GM21367 (cell line): ENCODE measurements at regions not wholly inside any gene's neighbourhood (a gene's known extent, or its start where the extent isn't known, plus 50 kb on each side); places are given as distances from the start of the nearest gene placed in this dataset.

Source experiments
- ATAC-seq: cut with Tn5 transposase; IDR thresholded peaks from one replicate; pipeline ENCODE4 v1.9.1; 2021; ENCODE audit not compliant: unreplicated experiment

DNA sequence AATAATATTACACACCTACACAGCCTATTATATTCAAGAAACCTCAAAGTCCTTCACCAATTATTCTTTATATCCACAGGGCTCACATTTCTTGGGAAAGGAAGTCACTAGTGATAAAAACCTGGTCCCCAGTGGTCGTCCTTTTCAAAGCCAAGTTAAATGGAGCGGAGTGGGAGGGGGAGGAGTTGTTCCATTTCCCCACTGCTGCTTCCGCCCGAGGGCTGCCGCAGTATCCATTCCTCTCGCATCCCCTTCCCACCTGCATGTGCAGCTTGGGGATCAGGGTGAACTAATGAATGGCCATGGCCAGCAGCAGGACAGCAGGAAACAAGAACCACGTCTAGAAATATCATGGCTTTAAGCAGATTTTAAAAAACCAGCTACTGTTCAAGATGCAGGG lies 76.4 kb upstream of the SEMA6D start:
- no peak for ATAC-seq

DNA sequence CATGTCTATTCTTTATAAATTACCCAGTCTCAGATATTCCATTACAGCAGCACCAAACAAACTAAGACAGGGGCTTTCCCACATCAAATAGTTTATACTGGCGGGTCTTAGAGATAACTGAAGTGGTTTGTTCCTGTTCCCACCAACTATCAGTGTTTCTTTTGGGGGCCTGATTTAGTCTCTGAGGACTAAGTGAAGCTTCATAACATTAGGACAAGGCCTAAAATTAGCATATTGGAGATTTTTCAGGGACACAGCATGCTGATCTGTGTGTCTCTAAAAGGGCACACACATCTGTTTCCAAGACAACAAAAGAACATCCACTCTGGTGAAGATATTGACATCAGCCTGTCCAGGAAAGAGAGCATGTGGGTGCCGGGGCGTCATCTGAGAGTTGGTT lies 72.6 kb upstream of the SEMA6D start:
- ATAC-seq = no peak

DNA sequence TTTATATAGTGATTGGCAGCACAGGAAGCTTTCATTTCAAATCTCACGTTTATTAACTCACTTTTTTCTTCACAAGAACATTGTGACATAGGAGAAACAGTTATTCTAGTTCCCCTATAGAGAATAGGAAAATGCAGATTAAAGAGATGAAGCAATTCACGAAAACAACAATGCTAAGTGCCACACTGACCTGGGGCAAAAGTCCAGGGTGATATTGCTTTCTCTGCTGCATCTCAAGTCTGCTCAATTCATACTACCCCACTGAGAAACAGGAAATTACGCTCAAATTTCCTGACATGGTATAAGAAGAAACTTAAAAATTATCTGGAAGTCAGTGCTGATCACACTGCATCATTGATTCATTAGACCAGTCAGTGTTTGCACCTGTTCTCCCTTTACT lies 66.7 kb upstream of the SEMA6D start:
- ATAC-seq = no peak

DNA sequence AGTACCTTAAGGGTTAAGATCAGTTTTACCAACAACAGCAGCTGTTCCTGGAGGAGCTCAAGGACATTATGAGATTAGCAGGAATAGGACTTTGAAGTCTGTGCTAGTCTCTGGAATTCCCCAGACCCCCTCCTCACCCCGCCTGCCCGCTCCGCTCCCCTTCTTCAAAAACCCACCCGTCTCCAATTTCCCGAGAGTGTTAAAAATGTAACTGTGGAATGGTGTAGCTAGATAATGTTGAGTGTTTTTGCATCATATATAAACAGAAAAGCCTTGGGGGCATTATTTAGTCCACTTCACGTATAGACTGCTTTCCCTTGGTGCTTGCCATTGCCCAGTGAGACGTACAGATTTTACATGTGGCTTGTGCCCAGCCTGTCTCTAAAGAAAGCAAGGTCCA lies 65.0 kb upstream of the SEMA6D start:
- no peak for ATAC-seq

DNA sequence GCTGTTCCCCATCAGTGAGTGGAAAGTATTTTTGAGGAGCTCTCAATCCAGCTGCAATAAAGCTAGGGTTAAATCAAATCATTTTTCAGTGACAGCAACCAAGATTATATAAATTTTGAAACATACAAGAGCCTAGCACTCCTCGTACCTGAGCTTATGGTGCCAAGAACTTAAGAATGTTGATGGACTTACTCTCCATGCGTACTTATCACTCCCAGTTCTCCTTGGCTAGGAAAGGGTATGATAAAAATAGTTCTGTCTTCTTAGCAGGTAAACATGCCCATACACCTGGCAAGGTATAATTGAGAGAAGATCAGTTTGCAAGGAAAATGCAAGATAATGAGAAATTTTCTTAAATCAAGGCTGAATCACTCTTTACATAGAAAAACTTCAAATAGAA lies 64.5 kb upstream of the SEMA6D start:
- ATAC-seq = no peak

DNA sequence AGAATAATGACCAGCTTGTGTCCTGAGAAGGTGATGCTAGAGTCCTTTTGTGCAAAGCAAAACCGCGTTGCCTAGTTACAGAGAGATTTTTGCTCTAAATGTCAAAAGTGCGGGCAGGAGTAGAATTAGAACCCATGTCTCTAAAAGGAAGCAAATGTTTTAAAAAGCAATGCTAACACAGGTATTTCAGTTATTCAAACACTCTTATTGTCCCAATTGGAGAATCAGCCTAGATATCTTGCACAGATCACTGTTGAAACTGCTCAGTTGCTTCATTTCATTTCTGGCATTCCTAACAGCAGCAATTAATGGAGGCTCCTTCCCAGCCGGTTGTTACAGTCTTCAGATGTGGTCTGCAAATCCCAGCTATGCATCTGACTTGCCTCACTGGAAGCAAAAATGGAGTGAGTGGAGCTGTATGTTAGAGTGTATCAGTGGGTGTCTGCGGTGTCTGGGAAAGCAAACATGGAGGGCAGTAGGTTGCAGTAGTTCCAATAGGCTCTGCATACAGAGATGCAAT lies 55.6 kb upstream of the SEMA6D start:
- ATAC-seq = no peak

DNA sequence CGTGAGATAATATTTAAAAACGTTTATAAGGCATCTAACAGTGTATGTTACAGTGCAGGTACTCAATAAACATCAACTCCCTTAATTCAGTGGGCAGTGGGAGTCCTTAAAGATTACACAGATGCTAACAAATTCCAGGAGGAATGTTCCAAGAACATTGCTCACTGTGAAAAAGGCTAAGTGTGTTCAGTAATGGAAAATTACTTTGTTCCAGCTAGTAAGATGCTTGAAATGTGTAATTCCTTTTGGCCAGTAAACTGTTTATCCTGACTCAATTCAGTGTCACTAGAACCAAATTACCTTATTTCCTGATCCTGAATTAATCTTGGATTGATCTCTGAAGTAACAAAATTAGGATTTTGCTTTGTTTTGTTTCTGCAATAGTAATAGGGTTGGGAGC lies 54.2 kb upstream of the SEMA6D start:
- ATAC-seq = no peak
